HT1080 (cell line): ENCODE measurements at regions not wholly inside any gene's neighbourhood (a gene's known extent, or its start where the extent isn't known, plus 50 kb on each side); places are given as distances from the start of the nearest gene placed in this dataset.
A peak's percentile ranks its signal among the peaks of the same experiment; 100 is the strongest.

Experiments used
- DNase-seq: peaks from one replicate; pipeline ENCODE4 v3.0.0-alpha.2; 2015; ENCODE audit warnings: low read depth

GRCh38 chr3:18835021-18835420, 313.3 kb upstream of the KCNH8 start:
- DNase-seq = no peak

- DNase-seq = peak; percentile 80
Measured at GRCh38 chr3:18830087-18830486, 318.2 kb upstream of the KCNH8 start.

DNA sequence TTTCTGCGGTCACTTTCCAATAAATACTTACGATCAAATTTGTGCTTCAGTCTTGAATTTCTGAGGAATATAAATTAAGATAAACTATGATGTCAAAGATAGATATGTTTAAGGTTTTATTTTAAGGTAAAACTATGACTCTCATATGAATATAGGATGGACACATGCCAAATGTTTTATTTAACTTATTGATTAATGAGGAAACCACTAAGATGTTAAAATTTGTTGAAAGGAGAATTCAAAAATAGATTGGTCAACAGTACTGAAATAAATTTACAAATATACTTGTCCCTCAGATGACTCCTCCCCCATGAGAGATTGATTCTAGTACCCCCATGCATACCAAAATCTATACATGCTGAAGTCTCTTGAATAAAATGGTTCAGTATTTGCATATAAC, 319.7 kb upstream of the KCNH8 start:
- DNase-seq = no peak

DNA sequence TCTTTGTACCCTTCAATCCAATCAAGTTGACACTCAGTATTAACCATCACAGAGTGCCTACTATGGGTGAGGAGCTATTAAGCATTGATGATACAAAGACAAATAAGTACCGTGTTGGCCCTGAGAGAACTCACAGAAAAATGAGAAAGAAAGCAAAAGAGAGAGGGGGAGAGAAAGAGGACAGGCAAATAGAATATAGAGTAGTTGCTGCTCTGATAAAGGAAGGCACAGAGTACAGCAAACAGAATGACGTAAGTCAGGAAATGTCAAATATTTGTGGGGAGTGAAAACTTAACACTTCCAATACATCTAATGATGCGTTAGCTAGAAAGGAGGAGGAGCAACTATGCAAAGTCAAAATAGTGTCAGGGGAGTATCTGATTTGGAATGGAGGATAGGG, 320.6 kb upstream of the KCNH8 start:
- DNase-seq = no peak

GRCh38 chr3:18825665-18826064, 322.6 kb upstream of the KCNH8 start:
- DNase-seq = no peak

DNA sequence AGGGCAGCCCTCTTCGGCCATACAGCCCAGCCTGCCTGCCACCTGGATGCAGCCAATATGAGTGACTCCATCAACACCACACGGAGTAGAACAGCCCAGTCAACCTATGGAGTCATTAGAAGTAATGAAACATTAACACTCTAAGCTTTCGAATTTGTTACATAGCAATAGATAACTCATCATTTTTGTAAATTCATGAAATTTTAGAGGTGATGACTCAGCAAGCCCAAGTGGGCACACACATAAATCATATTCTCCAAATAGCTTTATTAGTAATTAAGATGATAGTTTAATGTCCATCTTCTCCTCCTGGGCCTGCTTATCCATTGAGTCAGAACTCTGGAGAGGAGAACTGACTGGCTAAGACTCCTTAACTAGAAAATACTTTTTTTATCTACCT, 335.0 kb upstream of the KCNH8 start:
- no peak for DNase-seq

DNA sequence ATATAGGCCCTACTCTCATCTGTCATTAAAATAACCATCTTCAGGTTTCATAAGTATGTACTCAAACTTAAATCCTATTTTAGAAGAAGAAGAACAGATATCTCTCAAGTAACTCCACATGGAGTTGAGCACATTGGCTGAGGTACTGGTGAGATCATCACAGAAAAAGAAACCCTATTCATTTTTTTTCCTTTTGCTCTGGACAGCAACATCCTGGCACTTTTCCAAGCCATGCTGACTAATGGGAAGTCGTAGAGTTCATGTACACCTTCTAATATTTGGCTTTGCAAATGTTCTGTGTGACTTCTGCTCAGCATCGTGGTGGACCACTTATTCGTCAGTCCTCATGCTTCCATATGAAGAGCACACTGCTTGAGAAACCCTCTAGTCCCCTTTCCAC, 336.0 kb upstream of the KCNH8 start:
- DNase-seq = peak; percentile 89

GRCh38 chr3:18810306-18810661, 338.0 kb upstream of the KCNH8 start:
- no peak for DNase-seq

GRCh38 chr3:18809640-18810305, 338.5 kb upstream of the KCNH8 start:
- peak; percentile 75 for DNase-seq

DNA sequence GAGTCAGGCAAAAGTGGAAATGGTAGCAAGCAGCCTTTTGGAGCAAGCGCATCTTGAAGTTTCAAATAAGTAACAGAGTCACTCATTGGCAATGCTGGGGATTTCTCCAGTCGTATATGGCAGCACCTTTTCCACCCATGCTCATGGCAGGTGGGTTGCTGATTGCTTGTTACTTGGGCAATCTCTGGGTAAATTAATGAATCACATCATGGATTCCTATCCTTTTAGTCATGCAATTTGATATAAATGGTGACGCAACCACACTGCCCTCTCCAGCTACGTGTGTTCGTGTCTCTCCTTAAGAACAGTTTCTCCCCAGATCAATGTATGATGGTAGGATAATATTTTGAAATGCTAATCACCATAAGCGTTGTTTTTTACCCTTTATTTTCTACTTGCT, 339.9 kb upstream of the KCNH8 start:
- peak; percentile 80 for DNase-seq

DNA sequence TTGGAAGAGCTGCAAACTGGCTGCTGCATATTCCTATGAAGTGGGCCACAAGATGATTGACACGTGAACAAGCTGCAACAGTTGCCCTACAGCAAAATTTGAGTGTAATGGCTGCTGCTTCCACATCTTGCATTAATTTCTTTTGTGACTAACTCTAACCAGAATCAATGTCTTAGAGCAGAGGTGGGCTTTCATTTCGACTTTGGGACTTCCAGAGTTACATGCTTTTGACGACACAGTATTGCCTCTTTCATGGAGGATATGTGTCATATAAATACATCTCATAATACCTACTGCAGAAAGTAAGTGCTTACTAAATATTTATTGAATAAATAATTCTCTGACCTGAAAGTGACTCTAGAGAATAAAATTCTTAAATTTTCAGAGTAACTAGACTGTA, 340.7 kb upstream of the KCNH8 start:
- no peak for DNase-seq

DNA sequence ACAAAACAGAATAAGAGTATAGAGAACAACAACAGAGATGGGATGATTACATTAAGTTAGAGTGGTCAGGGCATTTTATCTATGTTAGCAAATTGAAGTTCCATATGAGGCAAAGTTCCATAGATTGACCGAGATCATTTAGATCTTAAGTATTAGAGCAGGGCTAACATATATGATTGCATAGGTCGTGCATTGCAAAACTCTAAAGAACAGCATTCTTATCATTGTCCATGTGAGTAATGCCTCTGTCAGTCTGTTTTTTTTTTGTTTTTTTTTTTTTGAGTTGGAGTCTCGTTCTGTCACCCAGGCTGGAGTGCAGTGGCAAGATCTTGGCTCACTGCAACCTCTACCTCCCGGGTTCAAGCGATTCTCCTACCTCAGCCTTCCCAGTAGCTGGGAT, 341.7 kb upstream of the KCNH8 start:
- DNase-seq = peak; percentile 15

DNA sequence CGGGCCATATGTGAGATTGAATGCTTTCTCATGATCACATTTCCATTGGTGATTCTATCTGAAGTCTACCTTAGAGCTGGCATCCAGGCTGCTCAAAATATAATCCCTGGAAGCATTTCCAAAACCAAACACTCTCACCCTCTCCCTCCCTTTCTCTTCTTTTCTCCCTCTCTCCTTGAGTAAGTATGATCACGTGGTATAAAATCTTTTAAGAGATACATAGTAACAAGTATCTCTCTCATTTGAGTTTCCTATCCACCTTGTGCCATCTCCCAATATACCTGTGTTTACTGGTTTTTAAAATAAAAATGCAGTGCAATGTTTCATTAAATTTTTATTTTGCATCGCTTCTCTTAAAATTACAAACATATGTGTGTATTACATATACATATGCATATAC, 350.9 kb upstream of the KCNH8 start:
- DNase-seq = no peak

GRCh38 chr3:18795078-18795477, 353.2 kb upstream of the KCNH8 start:
- no peak for DNase-seq

DNA sequence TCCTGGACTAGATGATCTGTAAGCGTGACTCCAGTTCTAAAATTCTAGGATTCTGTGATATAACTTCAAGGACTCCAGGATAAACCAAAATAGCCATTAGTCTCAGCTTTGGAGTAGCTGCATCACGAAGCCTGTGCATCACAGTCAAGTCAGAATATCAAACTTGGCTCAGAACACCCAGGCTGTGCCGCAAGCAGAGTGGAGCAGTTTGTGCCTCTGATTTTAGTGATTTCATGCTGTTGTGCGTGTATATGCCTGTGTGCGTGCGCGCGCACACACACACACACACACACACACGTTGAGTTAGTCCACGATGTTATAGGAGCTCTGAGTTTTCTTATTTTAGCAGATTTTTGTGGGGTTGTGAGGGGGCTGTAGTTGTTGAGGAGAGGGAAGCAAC, 356.6 kb upstream of the KCNH8 start:
- no peak for DNase-seq

- DNase-seq = no peak
Measured at GRCh38 chr3:18791182-18791581, 357.1 kb upstream of the KCNH8 start.

DNA sequence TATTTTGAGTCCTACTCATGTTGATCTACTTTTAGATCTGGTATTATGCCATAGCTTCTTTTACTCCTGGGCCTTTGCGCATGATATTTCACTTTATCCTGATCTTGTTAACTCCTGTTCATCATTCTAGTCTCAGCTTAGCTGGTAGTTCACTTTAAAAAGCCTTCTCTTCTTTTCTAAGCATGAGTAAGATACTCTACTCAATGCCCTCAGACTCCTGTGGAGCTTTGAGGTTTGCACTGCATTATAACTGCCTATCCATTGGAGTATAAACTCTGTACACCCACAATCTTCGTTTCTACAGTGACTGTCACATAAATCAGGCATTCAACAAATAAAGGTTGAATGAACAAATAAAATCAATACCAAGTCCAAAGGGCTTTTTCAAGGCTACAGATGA, 357.9 kb upstream of the KCNH8 start:
- DNase-seq = no peak

DNA sequence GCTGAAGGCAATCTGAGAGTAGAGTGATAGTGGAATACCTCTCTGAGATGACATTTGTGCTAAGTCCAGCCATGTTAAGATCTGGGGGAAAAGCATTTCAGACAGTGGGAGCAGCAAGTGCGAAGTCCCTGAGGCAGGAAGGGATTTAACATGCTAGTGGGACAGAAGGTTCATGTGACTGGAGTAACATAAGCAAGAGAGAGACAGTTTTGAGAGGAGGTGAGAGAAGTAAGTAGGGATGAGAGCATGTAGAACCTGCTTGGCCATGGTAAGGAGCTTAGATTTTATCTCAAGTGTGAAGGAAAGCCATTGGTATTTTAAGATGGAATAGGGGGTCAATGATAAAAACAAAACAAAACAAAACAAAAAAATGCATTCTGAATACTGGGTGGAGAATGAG, 358.6 kb upstream of the KCNH8 start:
- DNase-seq = no peak

GRCh38 chr3:18787441-18787840, 360.9 kb upstream of the KCNH8 start:
- DNase-seq = no peak

DNA sequence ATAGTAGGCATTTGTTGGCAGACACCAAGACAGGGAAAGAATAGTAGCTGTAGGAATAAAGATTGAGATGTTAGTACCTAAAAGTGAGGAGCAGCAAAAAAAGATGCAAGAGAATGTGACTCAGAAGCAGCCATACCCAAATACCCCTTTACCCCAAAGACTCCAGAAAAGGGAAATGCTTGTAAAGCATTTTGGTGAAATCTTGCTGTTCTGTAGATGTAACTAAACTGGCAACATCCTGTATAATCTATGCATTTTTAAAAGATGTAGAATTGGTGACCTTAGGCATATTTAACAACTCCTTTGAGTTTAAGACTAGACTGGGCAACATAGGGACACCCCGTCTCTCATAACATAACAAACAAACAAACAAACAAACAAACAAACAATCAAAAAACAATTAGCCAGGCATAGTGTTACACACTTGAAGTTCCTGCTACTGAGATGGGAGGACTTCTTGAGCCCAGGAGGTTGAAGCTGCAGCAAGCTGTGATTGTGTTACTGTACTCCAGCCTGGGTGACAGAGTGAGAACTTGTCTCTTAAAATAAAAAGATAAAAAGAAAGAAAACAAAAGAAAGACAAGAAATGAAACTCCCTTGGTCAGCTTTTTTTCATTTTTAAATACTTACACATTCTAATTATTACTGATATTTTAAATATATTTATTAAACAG, 361.5 kb upstream of the KCNH8 start:
- no peak for DNase-seq

GRCh38 chr3:18782191-18782590, 357.1 kb upstream of the SATB1 start:
- no peak for DNase-seq

DNA sequence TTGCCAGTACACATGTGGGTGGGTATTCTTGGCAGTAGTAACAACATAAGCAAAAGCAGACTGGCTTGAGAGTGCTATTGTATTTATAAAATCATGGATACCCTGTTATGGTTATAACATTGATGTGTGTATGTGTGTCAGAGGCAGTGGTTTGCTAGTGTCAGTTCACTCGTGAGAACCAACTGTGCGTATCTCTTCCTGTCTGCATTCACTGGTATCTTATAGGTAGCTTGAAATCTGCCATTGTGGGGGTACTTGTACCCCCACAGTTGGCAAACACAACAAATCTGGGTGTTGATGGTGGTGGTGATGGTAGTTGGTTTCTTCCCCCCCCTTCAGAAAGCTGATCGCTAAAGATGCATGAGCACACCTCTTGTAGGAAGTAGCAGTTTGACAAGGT, 355.8 kb upstream of the SATB1 start:
- DNase-seq = no peak

DNA sequence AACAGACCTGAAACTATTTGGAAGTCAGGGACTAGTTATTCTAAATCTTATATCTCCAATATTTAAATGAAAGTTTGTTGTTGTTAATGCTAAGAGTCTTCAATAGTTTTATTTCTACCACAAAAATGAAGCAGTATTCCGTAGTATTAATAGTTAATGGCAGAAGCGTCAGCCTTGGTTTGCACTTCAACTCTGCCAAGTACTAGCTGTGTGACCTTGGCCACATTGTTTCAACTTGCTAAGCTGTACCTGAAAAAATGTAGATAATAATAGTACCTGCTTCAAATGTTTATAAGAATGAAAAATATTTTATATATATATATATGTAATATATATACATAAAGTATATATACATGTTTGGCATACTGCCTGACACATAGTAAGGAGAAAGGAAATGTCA, 354.6 kb upstream of the SATB1 start:
- no peak for DNase-seq

DNA sequence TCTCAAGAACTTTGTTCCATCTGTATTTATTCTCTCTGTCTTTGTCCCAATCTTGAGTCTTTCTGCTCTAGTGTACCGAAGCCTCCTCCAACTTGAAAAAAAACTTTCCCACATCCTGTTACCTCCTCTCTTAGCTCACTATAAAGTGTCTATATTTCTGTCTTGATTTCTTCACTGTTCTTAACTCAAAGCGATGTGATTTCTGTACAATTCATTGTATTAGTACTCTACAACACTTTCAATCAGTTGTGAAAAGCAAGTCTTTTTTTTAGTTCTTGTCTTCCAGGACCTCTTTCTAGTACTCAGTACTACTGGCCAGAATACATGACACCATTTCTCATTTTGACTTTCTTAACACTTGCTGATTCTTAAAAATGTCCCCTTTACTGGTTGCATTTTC, 353.5 kb upstream of the SATB1 start:
- DNase-seq = no peak
